Upper lobe of left lung (tissue), 6 donors: ENCODE measurements at regions not wholly inside any gene's neighbourhood (a gene's known extent, or its start where the extent isn't known, plus 50 kb on each side); places are given as distances from the start of the nearest gene placed in this dataset.

Experiments
- ATAC-seq, 2 donors: fragments of 200-7000 bp; cut with Tn5 transposase; one replicate each; pipeline ENCODE4 v1.9.1; 2022; ENCODE audit warnings: mild to moderate bottlenecking in 2 of 2, moderate library complexity in 2 of 2; ENCODE audit not compliant: low FRiP score in 2 of 2
- DNase-seq, 2 donors: peaks; one replicate each; pipeline ENCODE4 v3.0.0-alpha.2; 2019 to 2020
- H3K27ac ChIP-seq, 4 donors: fragments of 200-600 bp; sonication (generic); one replicate each; pipeline ENCODE4 v1.5.1; 2016 to 2019
- H3K27me3 ChIP-seq, 4 donors: fragments of 200-600 bp; sonication (generic); one replicate each; pipeline ENCODE4 v1.5.1; 2017 to 2019
- H3K36me3 ChIP-seq, 4 donors: fragments of 200-600 bp; sonication (generic); one replicate each; pipeline ENCODE4 v1.5.1; 2016 to 2019
- H3K4me1 ChIP-seq, 4 donors: fragments of 200-600 bp; sonication (generic); one replicate each; pipeline ENCODE4 v1.5.1; 2018 to 2019
- H3K4me3 ChIP-seq, 4 donors: fragments of 200-600 bp; sonication (generic); one replicate each; pipeline ENCODE4 v1.5.1; 2017 to 2019; ENCODE audit warnings: mild to moderate bottlenecking in 2 of 4, moderate library complexity in 1 of 4
- H3K9me3 ChIP-seq, 4 donors: fragments of 200-600 bp; sonication (generic); one replicate each; pipeline ENCODE4 v1.5.1; 2018 to 2019
- CTCF ChIP-seq, 6 experiments: fragments of 450-650 bp in 4 of 6; fragments of 200-600 bp in 2 of 6; sonication (generic) in 2 of 6; IDR thresholded peaks; one replicate each; pipeline ENCODE4 v1.5.1; 2016 to 2019; ENCODE audit warnings: antibody characterized with exemption in 6 of 6
- EP300 ChIP-seq, 4 donors: sonication (generic); formaldehyde crosslinking; IDR thresholded peaks; one replicate each; pipeline ENCODE4 v1.5.1; 2017; ENCODE audit warnings: antibody characterized with exemption in 4 of 4, control low read depth in 2 of 4
- POLR2A ChIP-seq, 4 donors: fragments of 450-650 bp; IDR thresholded peaks; one replicate each; pipeline ENCODE4 v1.5.1; 2016 to 2017; ENCODE audit warnings: antibody characterized with exemption in 4 of 4, mild to moderate bottlenecking in 2 of 4
- POLR2AphosphoS5 ChIP-seq, 2 donors: sonication (generic); formaldehyde crosslinking; IDR thresholded peaks; one replicate each; pipeline ENCODE4 v1.5.1; 2017; ENCODE audit warnings: antibody characterized with exemption in 2 of 2
- WGBS, 2 donors: methylation state at CpG; one replicate each; pipeline ENCODE4 v1.1.5; 2017 to 2018; 5-methylcytosine and 5-hydroxymethylcytosine counted together
- donor health status: DM: no; HTN: no; CAD: no; lungs with moderate emphysema.
- donor health status: DM: no; HTN: yes; CAD: no; lungs with severe emphysema.

GRCh38 chr2:60296219-60296955 is 257.1 kb downstream of the BCL11A start:
- H3K4me3 ChIP-seq = no peak overlapping the region
- H3K36me3 ChIP-seq = no peaks in the 10 kb centered on the region
- no peaks in the 10 kb centered on the region for H3K9me3 ChIP-seq
- ATAC-seq (no peak), DNase-seq (no peak)
- no peaks in the 10 kb centered on the region for H3K4me1 ChIP-seq
- no peaks in the 10 kb centered on the region for H3K27me3 ChIP-seq
- 87 to 100% methylated on average over 3 to 8 of the region's 8 CpGs for WGBS, 2 donors
- no peak for TF ChIP-seq POLR2A (IDR thresholded peaks at IDR 0.05)
- TF ChIP-seq CTCF (IDR thresholded peaks at IDR 0.05) = no peak
- no peak for TF ChIP-seq POLR2AphosphoS5 (IDR thresholded peaks at IDR 0.05)
- TF ChIP-seq EP300 (IDR thresholded peaks at IDR 0.05) = no peak
- H3K27ac ChIP-seq = no peak overlapping the region

DNA sequence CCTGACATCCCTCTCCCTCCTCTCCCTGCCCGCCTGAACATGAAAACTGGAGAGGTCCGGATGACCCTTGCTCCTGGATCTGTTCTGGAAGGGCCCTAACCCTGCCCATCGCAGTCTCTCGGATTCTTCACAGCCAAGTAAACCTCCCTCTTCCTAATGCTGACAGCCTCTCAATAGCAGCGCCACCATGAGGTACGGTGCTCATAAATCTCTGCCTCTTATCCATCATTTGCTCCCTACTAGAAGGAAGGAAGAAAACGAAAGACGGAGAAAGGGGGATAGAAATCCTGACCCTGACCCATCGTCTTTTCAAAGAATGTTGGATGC is 257.9 kb downstream of the BCL11A start:
- H3K4me1 ChIP-seq = no peaks in the 10 kb centered on the region
- H3K4me3 ChIP-seq = no peak overlapping the region
- no peaks in the 10 kb centered on the region for H3K36me3 ChIP-seq
- ATAC-seq (no peak), DNase-seq (no peak)
- no peak overlapping the region for H3K27ac ChIP-seq
- TF ChIP-seq EP300 (IDR thresholded peaks at IDR 0.05) = no peak
- no peak for TF ChIP-seq POLR2AphosphoS5 (IDR thresholded peaks at IDR 0.05)
- H3K27me3 ChIP-seq = no peaks in the 10 kb centered on the region
- no peaks in the 10 kb centered on the region for H3K9me3 ChIP-seq
- WGBS, 2 donors = 83 to 87% methylated on average over 9 of the region's 9 CpGs

DNA sequence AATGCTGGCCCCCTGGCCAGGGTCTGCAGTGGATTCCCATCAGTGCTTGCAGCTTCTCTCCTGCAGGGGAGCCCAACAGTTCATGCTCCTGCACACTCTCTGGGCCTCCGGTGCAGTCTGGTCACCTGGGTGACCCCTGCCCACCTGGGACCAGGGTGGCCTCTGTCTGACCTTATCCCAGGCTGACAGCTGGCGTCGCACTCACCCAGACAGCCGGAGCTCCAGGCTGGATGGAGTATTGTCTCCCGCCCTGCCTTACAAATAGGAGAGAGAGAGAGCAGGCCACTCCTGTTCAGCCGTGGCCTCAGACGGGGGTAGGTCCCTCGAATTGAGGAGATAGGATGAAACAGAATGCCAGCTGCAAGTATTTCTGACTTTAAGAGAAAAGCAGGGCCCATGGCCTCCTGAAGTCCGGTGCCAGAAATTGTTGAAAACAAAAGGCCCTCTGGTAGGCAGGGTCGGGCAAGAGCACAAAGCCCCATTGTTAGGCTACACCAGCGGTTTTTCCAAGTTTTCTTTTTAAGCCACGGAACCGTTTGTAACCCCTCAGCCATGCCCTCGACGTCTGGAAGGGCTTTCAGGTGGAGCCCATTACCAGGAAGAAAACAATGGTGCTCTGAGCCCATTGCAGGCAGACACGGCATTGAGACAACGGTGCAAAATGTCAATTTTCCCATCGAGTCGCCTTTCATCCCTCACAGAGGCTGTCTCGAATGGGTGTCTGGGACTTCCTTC is 258.4 kb downstream of the BCL11A start:
- no peaks in the 10 kb centered on the region for H3K9me3 ChIP-seq
- no peak overlapping the region for H3K4me3 ChIP-seq
- no peak for TF ChIP-seq POLR2A (IDR thresholded peaks at IDR 0.05)
- TF ChIP-seq CTCF (IDR thresholded peaks at IDR 0.05) = no peak
- TF ChIP-seq POLR2AphosphoS5 (IDR thresholded peaks at IDR 0.05) = no peak
- no peak for TF ChIP-seq EP300 (IDR thresholded peaks at IDR 0.05)
- peak in 1 of 2 donors; percentile 12 for ATAC-seq
- no peak overlapping the region for H3K27ac ChIP-seq
- peak in 1 of 2 donors; percentile 6 for DNase-seq
- 75% methylated on average over 12 to 19 of the region's 20 CpGs for WGBS, 2 donors
- no peaks in the 10 kb centered on the region for H3K36me3 ChIP-seq
- no peaks in the 10 kb centered on the region for H3K4me1 ChIP-seq
- no peaks in the 10 kb centered on the region for H3K27me3 ChIP-seq

GRCh38 chr2:60292242-60292641 is 261.2 kb downstream of the BCL11A start:
- no peak for DNase-seq
- H3K4me1 ChIP-seq = no peaks in the 10 kb centered on the region
- no peak for TF ChIP-seq POLR2A (IDR thresholded peaks at IDR 0.05)
- TF ChIP-seq CTCF (IDR thresholded peaks at IDR 0.05) = no peak
- no peak for TF ChIP-seq POLR2AphosphoS5 (IDR thresholded peaks at IDR 0.05)
- H3K4me3 ChIP-seq = no peak overlapping the region
- H3K36me3 ChIP-seq = no peaks in the 10 kb centered on the region
- 86 to 87% methylated on average over 3 of the region's 3 CpGs for WGBS, 2 donors
- H3K27ac ChIP-seq = no peak overlapping the region
- ATAC-seq = no peak
- H3K27me3 ChIP-seq = no peaks in the 10 kb centered on the region
- H3K9me3 ChIP-seq = no peaks in the 10 kb centered on the region

GRCh38 chr2:60290509-60290908 is 262.9 kb downstream of the BCL11A start:
- DNase-seq (no peak), ATAC-seq (no peak)
- Histone ChIP-seq H3K9me3 (no peaks in the 10 kb centered on the region), H3K27me3 (no peaks in the 10 kb centered on the region), H3K4me1 (no peaks in the 10 kb centered on the region), H3K4me3 (no peak overlapping the region), H3K27ac (no peak overlapping the region), H3K36me3 (no peaks in the 10 kb centered on the region)
- TF ChIP-seq EP300 (IDR thresholded peaks at IDR 0.05) (no peak), POLR2A (IDR thresholded peaks at IDR 0.05) (no peak), POLR2AphosphoS5 (IDR thresholded peaks at IDR 0.05) (no peak), CTCF (IDR thresholded peaks at IDR 0.05) (no peak)
- WGBS, 2 donors = 58 to 78% methylated on average over 2 of the region's 2 CpGs
